ENCODE measurements at regions not wholly inside any gene's neighbourhood (a gene's known extent, or its start where the extent isn't known, plus 50 kb on each side); places are given as distances from the start of the nearest gene placed in this dataset.

DNA sequence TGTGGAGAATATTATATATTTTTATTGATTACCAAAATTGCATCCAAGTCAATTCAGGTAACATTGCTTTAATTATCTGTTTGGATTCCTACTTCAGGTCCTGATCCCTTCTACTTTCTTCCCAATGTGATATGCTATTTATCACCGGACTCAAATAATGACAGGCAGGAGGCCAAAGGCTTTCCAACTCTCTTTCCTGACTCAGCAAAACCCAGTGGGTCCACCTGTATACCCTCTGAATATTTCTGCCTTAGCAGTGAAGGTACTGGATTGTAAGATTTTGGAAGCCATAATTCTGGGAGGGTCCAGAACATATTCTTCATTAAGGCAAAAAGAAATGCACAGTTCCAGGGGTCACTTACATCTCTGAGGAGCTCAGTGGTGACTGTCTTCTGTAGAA, 260.2 kb upstream of the UBASH3B start:
- TF ChIP-seq, protein P1, sequence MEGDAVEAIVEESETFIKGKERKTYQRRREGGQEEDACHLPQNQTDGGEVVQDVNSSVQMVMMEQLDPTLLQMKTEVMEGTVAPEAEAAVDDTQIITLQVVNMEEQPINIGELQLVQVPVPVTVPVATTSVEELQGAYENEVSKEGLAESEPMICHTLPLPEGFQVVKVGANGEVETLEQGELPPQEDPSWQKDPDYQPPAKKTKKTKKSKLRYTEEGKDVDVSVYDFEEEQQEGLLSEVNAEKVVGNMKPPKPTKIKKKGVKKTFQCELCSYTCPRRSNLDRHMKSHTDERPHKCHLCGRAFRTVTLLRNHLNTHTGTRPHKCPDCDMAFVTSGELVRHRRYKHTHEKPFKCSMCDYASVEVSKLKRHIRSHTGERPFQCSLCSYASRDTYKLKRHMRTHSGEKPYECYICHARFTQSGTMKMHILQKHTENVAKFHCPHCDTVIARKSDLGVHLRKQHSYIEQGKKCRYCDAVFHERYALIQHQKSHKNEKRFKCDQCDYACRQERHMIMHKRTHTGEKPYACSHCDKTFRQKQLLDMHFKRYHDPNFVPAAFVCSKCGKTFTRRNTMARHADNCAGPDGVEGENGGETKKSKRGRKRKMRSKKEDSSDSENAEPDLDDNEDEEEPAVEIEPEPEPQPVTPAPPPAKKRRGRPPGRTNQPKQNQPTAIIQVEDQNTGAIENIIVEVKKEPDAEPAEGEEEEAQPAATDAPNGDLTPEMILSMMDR (IDR thresholded peaks at IDR 0.05), result no peak
- no peaks in the 10 kb centered on the region for H3K36me3 ChIP-seq
- peaks cover 0 to 15% of the 10 kb centered on the region in 2 experiments for H3K4me1 ChIP-seq (ENCODE audit: control insufficient read depth in 1 of 2, insufficient read depth in 1 of 2, low read depth in 1 of 2, low read length in 1 of 2)
- no peaks in the 10 kb centered on the region for H3K9me3 ChIP-seq
- no peaks in the 10 kb centered on the region for H3K27me3 ChIP-seq
- H3K4me3 ChIP-seq (ENCODE audit: low read depth in 1 of 2, low read length in 1 of 2), result no peak overlapping the region
- no peak overlapping the region for H3K27ac ChIP-seq

DNA sequence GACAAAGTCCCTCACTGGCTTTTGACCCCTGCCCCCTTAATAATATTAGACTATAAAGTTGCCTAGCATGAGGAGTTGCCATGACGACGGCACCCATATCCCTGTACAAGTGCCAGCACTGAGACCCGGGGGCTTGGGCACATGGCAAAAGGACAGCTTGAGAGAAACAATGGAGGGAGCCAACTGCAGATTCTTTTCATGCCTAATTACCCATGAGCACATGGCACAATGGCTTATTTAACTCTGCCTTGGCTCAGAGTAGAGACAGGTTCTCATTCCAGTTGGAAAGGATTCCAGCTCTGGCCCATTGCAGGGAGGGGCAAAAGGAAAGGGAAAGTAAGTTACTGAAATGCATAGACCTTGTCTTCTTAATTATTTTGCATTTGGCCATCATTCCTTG, 261.2 kb upstream of the UBASH3B start:
- H3K4me3 ChIP-seq (ENCODE audit: low read depth in 1 of 2, low read length in 1 of 2), result no peak overlapping the region
- H3K4me1 ChIP-seq (ENCODE audit: control insufficient read depth in 1 of 2, insufficient read depth in 1 of 2, low read depth in 1 of 2, low read length in 1 of 2), result peaks cover 0 to 15% of the 10 kb centered on the region in 2 experiments
- H3K36me3 ChIP-seq, result no peaks in the 10 kb centered on the region
- no peaks in the 10 kb centered on the region for H3K9me3 ChIP-seq
- TF ChIP-seq, protein P1 (IDR thresholded peaks at IDR 0.05), result no peak
- no peak overlapping the region for H3K27ac ChIP-seq
- no peaks in the 10 kb centered on the region for H3K27me3 ChIP-seq

DNA sequence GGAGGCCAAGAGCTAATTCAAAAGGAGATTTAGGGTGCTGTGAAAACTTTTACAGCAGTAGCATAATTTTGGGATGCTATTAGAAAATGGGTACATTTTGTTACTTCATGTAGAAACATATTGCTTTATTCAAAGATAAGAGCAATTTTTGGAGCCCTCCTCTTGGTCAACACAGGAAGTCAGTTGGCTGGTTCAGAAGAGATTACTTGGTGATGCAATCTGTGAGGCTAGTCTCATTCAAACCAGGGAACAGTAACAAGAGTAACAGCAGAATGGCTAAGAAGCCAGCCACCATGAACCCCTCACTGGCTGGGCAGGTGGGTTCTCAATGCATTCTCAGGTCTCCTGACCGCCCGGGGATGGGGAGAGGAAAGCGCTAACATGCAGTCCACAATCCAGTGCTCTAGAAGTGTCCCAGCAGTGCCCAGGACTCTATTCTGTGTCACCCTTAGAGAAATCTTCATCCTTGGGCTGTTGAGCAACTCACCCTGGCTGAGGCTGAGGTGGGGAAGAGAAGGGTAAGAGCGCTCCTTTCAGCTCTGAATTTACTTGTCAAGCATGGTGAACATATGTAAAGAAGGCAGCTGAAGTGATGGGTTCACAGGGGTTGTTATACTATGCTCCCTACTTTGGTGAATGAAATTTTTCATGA, 262.2 kb upstream of the UBASH3B start:
- TF ChIP-seq, protein P1 (IDR thresholded peaks at IDR 0.05), result no peak
- Histone ChIP-seq H3K4me3 (ENCODE audit: low read depth in 1 of 2, low read length in 1 of 2) (no peak overlapping the region), H3K27ac (no peak overlapping the region), H3K27me3 (no peaks in the 10 kb centered on the region), H3K9me3 (no peaks in the 10 kb centered on the region), H3K4me1 (ENCODE audit: control insufficient read depth in 1 of 2, insufficient read depth in 1 of 2, low read depth in 1 of 2, low read length in 1 of 2) (peaks cover 0 to 15% of the 10 kb centered on the region in 2 experiments), H3K36me3 (no peaks in the 10 kb centered on the region)

DNA sequence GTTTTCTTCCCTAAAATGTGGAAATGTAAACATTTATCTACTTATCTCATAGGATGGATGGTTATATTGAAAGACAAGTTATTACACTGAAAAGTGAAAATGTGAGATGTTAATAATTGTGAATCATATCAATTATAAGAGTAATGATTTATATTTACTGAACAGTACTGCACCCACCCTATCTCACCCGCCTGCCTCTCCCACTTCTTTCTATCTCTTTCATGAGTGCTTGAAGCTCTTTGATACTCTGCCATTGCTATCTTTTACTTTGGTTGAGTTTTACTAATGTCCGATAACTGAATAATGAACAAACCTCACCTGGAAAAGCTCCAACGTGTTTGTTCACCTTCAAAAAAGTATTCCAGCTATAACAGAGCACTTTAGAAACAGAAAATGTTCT, 263.0 kb upstream of the UBASH3B start:
- TF ChIP-seq, protein P1 (IDR thresholded peaks at IDR 0.05), result no peak
- Histone ChIP-seq H3K4me1 (ENCODE audit: control insufficient read depth in 1 of 2, insufficient read depth in 1 of 2, low read depth in 1 of 2, low read length in 1 of 2) (peaks cover 0 to 15% of the 10 kb centered on the region in 2 experiments), H3K27me3 (no peaks in the 10 kb centered on the region)

DNA sequence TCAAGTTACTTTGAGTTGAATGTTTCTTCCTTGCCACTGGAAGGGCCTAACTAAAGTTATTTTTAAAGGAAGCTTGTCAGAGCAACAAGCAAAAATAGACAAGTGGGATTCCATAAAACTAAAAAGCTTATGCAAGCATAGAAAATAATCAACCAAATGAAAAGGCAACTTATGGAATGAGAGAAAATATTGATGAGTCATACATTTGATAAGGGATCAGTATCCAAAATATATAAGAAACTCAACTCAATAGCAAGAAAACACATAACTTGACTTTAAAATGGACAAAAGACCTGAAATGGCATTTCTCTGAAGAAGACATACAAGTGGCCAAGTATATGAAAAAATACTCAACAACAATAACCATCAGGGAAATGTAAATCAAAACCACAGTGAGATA, 264.5 kb upstream of the UBASH3B start:
- Histone ChIP-seq H3K27me3 (no peaks in the 10 kb centered on the region), H3K9me3 (no peaks in the 10 kb centered on the region), H3K4me3 (ENCODE audit: low read depth in 1 of 2, low read length in 1 of 2) (no peak overlapping the region), H3K4me1 (ENCODE audit: control insufficient read depth in 1 of 2, insufficient read depth in 1 of 2, low read depth in 1 of 2, low read length in 1 of 2) (peaks cover 0 to 15% of the 10 kb centered on the region in 2 experiments), H3K36me3 (no peaks in the 10 kb centered on the region), H3K27ac (no peak overlapping the region)
- TF ChIP-seq, protein P1 (IDR thresholded peaks at IDR 0.05), result no peak

More for the DNA sequence above, 263.0 kb upstream of the UBASH3B start:
- H3K9me3 ChIP-seq, result no peaks in the 10 kb centered on the region
- H3K27ac ChIP-seq, result no peak overlapping the region
- H3K36me3 ChIP-seq, result no peaks in the 10 kb centered on the region
- H3K4me3 ChIP-seq (ENCODE audit: low read depth in 1 of 2, low read length in 1 of 2), result no peak overlapping the region

Data from neutrophil (primary cell).